ENCODE measurements at regions not wholly inside any gene's neighbourhood (a gene's known extent, or its start where the extent isn't known, plus 50 kb on each side); places are given as distances from the start of the nearest gene placed in this dataset.

- WGBS, 2 donors: 84 to 89% methylated on average over 2 of the region's 2 CpGs
- no peak for TF ChIP-seq CTCF (IDR thresholded peaks at IDR 0.05; ENCODE audit: control extremely low read depth, extremely low read depth)
Measured at GRCh38 chr2:82481207-82481606, 1977.9 kb downstream of the SUCLG1 start.

DNA sequence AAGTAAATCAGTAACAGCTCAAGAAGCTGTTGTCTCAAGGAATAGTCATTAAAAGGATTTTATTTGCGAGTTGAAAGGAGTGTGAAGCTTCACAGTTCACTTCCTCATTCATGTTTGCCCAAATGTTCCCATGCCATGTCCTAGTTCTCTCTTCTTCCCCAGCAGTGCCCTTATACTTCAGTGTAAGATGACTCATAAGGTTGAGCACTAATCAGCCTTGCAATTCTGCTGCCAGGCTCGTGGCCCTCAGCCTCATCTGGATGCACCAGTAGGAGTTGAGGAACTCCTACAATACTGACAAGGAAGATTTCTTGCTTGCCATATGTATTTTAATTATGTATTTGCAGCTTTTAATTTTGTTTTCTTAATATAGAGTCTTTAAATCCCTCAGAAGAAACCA lies 1980.4 kb downstream of the SUCLG1 start:
- no peak for DNase-seq
- Histone ChIP-seq H3K9me3 (ENCODE audit: control insufficient read depth in 4 of 4, insufficient read depth in 3 of 4, low read length in 3 of 4) (no peaks in the 10 kb centered on the region), H3K36me3 (ENCODE audit: control insufficient read depth in 4 of 4, insufficient read depth in 4 of 4, low read length in 4 of 4) (no peaks in the 10 kb centered on the region), H3K27ac (ENCODE audit: low read depth in 1 of 2, low read length in 1 of 2) (no peak overlapping the region), H3K9ac (ENCODE audit: insufficient read depth in 1 of 2, low read length in 2 of 2) (no peak overlapping the region), H3K4me3 (no peak overlapping the region), H3K27me3 (ENCODE audit: control insufficient read depth in 3 of 3, insufficient read depth in 3 of 3, low read length in 2 of 3) (no peaks in the 10 kb centered on the region), H3K4me1 (ENCODE audit: control insufficient read depth in 5 of 5, insufficient read depth in 5 of 5, low read length in 5 of 5) (no peaks in the 10 kb centered on the region)
- 78 to 81% methylated on average over 2 of the region's 2 CpGs for WGBS, 2 donors
- TF ChIP-seq CTCF (IDR thresholded peaks at IDR 0.05; ENCODE audit: control extremely low read depth, extremely low read depth): no peak
- ATAC-seq (ENCODE audit: insufficient read depth, low FRiP score): no peak

More at GRCh38 chr2:82481207-82481606, 1977.9 kb downstream of the SUCLG1 start:
- Histone ChIP-seq H3K36me3 (ENCODE audit: control insufficient read depth in 4 of 4, insufficient read depth in 4 of 4, low read length in 4 of 4) (no peaks in the 10 kb centered on the region), H3K9ac (ENCODE audit: insufficient read depth in 1 of 2, low read length in 2 of 2) (no peak overlapping the region), H3K4me3 (no peak overlapping the region), H3K9me3 (ENCODE audit: control insufficient read depth in 4 of 4, insufficient read depth in 3 of 4, low read length in 3 of 4) (no peaks in the 10 kb centered on the region), H3K27me3 (ENCODE audit: control insufficient read depth in 3 of 3, insufficient read depth in 3 of 3, low read length in 2 of 3) (no peaks in the 10 kb centered on the region), H3K4me1 (ENCODE audit: control insufficient read depth in 5 of 5, insufficient read depth in 5 of 5, low read length in 5 of 5) (no peaks in the 10 kb centered on the region), H3K27ac (ENCODE audit: low read depth in 1 of 2, low read length in 1 of 2) (no peak overlapping the region)
- DNase-seq (no peak), ATAC-seq (ENCODE audit: insufficient read depth, low FRiP score) (no peak)

DNA sequence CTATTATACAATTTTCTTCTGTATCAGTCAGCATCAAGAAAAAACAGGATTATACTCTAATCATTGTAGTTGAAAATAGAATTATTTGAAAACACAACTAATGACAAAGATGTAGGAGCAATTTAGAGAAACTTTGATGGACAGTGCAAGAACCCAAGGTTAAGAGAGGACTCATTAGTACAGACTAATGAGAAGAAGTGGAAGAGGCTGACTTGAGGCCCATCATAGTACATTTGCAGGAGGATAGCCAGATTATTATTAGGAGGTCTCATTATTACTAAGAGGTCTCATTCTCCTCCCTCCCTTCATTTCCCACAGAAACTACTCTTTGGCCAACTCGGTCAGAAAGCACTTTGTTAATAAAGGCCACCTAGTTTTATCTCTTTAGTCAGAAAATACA lies 1983.0 kb downstream of the SUCLG1 start:
- H3K4me1 ChIP-seq (ENCODE audit: control insufficient read depth in 5 of 5, insufficient read depth in 5 of 5, low read length in 5 of 5): no peaks in the 10 kb centered on the region
- no peak overlapping the region for H3K4me3 ChIP-seq
- no peak overlapping the region for H3K9ac ChIP-seq (ENCODE audit: insufficient read depth in 1 of 2, low read length in 2 of 2)
- no peak overlapping the region for H3K27ac ChIP-seq (ENCODE audit: low read depth in 1 of 2, low read length in 1 of 2)
- 84 to 91% methylated on average over 1 of the region's 1 CpG for WGBS, 2 donors
- H3K36me3 ChIP-seq (ENCODE audit: control insufficient read depth in 4 of 4, insufficient read depth in 4 of 4, low read length in 4 of 4): no peaks in the 10 kb centered on the region
- no peaks in the 10 kb centered on the region for H3K27me3 ChIP-seq (ENCODE audit: control insufficient read depth in 3 of 3, insufficient read depth in 3 of 3, low read length in 2 of 3)
- no peak for TF ChIP-seq CTCF (IDR thresholded peaks at IDR 0.05; ENCODE audit: control extremely low read depth, extremely low read depth)
- no peaks in the 10 kb centered on the region for H3K9me3 ChIP-seq (ENCODE audit: control insufficient read depth in 4 of 4, insufficient read depth in 3 of 4, low read length in 3 of 4)
- no peak for DNase-seq
- ATAC-seq (ENCODE audit: insufficient read depth, low FRiP score): no peak

- Histone ChIP-seq H3K9me3 (ENCODE audit: control insufficient read depth in 4 of 4, insufficient read depth in 3 of 4, low read length in 3 of 4) (no peaks in the 10 kb centered on the region), H3K4me1 (ENCODE audit: control insufficient read depth in 5 of 5, insufficient read depth in 5 of 5, low read length in 5 of 5) (no peaks in the 10 kb centered on the region), H3K4me3 (no peak overlapping the region), H3K27me3 (ENCODE audit: control insufficient read depth in 3 of 3, insufficient read depth in 3 of 3, low read length in 2 of 3) (no peaks in the 10 kb centered on the region), H3K36me3 (ENCODE audit: control insufficient read depth in 4 of 4, insufficient read depth in 4 of 4, low read length in 4 of 4) (no peaks in the 10 kb centered on the region), H3K27ac (ENCODE audit: low read depth in 1 of 2, low read length in 1 of 2) (no peak overlapping the region), H3K9ac (ENCODE audit: insufficient read depth in 1 of 2, low read length in 2 of 2) (no peak overlapping the region)
- no peak for ATAC-seq (ENCODE audit: insufficient read depth, low FRiP score)
- no peak for DNase-seq
- no peak for TF ChIP-seq CTCF (IDR thresholded peaks at IDR 0.05; ENCODE audit: control extremely low read depth, extremely low read depth)
- WGBS, 2 donors: 83 to 90% methylated on average over 2 of the region's 2 CpGs
Measured at GRCh38 chr2:82428251-82428650, 2030.8 kb downstream of the SUCLG1 start.
